Mucosa of rectum (tissue), 2 donors: ENCODE measurements at regions not wholly inside any gene's neighbourhood (a gene's known extent, or its start where the extent isn't known, plus 50 kb on each side); places are given as distances from the start of the nearest gene placed in this dataset.

Experiments used
- H3K27ac ChIP-seq, 2 donors: one replicate each; pipeline ENCODE4 v1.7.0; 2013; ENCODE audit warnings: inconsistent platforms in 2 of 2, low read depth in 2 of 2, low read length in 2 of 2
- H3K27me3 ChIP-seq, 2 donors: one replicate each; pipeline ENCODE4 v1.7.0; 2013; ENCODE audit warnings: low read length in 2 of 2; ENCODE audit not compliant: control insufficient read depth in 2 of 2, insufficient read depth in 2 of 2
- H3K36me3 ChIP-seq, 2 donors: one replicate each; pipeline ENCODE4 v1.7.0; 2013; ENCODE audit warnings: low read length in 2 of 2; ENCODE audit not compliant: control insufficient read depth in 2 of 2, insufficient read depth in 2 of 2
- H3K4me1 ChIP-seq, 2 donors: one replicate each; pipeline ENCODE4 v1.7.0; 2013; ENCODE audit warnings: low read length in 2 of 2, mild to moderate bottlenecking in 1 of 2; ENCODE audit not compliant: control insufficient read depth in 2 of 2, insufficient read depth in 2 of 2
- H3K4me3 ChIP-seq, 2 donors: one replicate each; pipeline ENCODE4 v1.7.0; 2013; ENCODE audit warnings: low read length in 2 of 2
- H3K9ac ChIP-seq, 2 donors: one replicate each; pipeline ENCODE4 v1.7.0; 2013; ENCODE audit warnings: low read length in 2 of 2, low read depth in 1 of 2, mild to moderate bottlenecking in 1 of 2
- H3K9me3 ChIP-seq, 2 donors: one replicate each; pipeline ENCODE4 v1.7.0; 2013; ENCODE audit warnings: low read length in 2 of 2; ENCODE audit not compliant: control insufficient read depth in 2 of 2
- donor health status: healthy.
- donor health status: Normal muscosa, but diverticular disease.

DNA sequence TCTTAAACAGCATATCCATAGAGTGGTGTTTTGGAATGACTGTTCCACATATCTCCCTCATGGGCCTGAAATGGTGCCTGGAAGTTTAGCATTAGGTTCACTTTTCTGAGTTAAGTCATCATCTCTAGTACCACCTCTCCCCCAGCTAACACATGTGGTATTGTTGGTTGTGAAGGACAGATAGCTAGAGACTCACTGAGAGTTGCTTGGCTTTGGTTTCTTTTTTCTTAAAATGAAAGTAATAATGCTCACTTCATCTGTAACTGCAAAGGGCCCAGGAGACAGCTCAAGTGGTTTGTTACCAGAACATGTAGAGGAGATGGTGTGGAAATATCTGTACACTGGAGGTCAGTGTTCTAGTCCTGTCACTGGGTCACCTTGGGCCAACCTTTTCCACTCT, 90.9 kb downstream of the EFNB1 start:
- H3K4me1 ChIP-seq: no peaks in the 10 kb centered on the region
- H3K9me3 ChIP-seq: no peaks in the 10 kb centered on the region
- H3K27ac ChIP-seq: no peak overlapping the region
- H3K9ac ChIP-seq: no peak overlapping the region
- H3K4me3 ChIP-seq: no peak overlapping the region
- peaks cover 10 to 15% of the 10 kb centered on the region in 2 donors for H3K27me3 ChIP-seq
- no peaks in the 10 kb centered on the region for H3K36me3 ChIP-seq

DNA sequence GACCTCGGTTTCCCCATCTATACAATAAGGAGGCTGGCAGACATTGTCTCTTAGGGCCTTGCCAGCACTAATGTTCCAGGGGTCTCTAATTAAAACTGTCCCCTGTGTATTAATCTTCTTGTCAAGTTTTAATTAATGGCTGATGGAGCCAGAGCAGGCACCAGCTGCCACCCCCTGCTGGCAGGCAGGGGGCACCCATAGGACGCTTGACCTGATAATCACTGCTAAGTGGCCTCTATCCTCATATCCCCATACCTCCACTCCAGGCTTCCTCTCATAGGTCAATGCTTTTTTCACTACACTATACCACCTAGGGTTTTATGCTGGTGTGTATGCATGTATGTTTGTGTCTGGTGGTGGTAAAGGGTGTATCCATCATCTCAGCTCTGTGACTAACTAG, 89.4 kb downstream of the EFNB1 start:
- Histone ChIP-seq H3K9ac (no peak overlapping the region), H3K27ac (no peak overlapping the region), H3K4me1 (no peaks in the 10 kb centered on the region), H3K4me3 (no peak overlapping the region), H3K36me3 (no peaks in the 10 kb centered on the region), H3K9me3 (no peaks in the 10 kb centered on the region), H3K27me3 (peaks cover 8 to 12% of the 10 kb centered on the region in 2 donors)

DNA sequence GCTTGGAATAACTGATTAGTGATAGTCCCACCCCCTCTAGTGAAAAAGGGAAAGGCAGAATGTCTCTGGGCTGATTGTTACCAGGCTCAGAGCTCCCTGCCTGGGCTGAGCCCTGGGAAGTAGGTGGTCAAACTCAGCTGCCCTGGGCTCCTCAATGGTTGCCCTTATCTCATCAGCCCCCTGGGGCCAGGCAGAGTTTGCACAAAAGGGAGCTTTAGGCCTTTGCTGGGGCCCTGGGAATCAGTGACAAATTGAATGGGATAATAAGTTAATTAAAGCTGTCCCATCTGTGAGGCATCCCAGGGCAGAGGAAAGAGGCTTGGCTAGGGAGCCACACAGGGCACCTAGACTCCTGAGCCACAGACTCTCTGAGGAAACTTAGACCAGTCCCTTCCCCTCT, 89.0 kb downstream of the EFNB1 start:
- Histone ChIP-seq H3K4me3 (no peak overlapping the region), H3K27me3 (peaks cover 8 to 12% of the 10 kb centered on the region in 2 donors), H3K27ac (no peak overlapping the region), H3K9ac (no peak overlapping the region), H3K4me1 (no peaks in the 10 kb centered on the region), H3K9me3 (no peaks in the 10 kb centered on the region), H3K36me3 (no peaks in the 10 kb centered on the region)

DNA sequence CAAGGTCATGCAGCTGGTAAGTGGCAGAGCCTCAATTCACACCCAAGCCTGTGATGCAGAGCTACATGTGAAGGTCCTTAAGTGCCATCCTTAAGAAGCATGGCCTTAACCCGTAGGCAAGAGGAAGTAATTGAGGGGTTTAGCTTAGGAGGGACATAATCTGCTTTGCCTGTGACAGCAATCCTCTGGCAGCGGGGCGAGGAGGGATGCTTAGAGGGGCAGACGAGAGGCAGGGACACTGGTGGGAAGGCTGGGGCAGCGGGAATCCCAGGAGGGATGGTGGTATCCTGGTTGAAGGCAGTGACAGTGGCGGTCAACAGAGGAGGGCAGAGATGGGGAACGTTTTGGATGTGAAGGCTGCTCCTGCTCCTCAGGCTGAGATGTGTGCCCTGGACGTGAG, 88.1 kb downstream of the EFNB1 start:
- Histone ChIP-seq H3K9ac (no peak overlapping the region), H3K4me1 (no peaks in the 10 kb centered on the region), H3K27me3 (peaks cover 6 to 9% of the 10 kb centered on the region in 2 donors), H3K4me3 (no peak overlapping the region), H3K9me3 (no peaks in the 10 kb centered on the region), H3K27ac (no peak overlapping the region), H3K36me3 (no peaks in the 10 kb centered on the region)

DNA sequence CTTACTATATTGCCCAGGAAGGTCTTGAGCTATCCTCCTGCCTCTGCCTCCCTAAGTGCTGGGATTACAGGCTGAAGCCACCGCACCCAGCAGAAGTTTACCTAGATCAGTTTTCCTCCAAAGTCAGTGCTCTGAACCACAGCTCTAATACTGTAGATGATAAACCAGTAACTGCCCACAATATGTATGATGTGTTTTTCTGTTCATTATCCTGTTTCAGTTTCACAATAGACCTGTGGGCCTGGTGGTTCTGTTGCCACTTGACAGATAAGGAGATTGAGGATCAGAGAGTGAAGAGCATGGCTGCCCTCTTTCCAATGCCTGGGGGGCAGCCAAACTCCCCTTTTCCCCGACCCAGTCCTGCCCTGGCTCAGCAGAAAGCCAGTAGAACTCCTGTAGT, 87.0 kb downstream of the EFNB1 start:
- Histone ChIP-seq H3K4me1 (no peaks in the 10 kb centered on the region), H3K9me3 (no peaks in the 10 kb centered on the region), H3K4me3 (no peak overlapping the region), H3K27me3 (peaks cover 5 to 9% of the 10 kb centered on the region in 2 donors), H3K9ac (no peak overlapping the region), H3K27ac (no peak overlapping the region), H3K36me3 (no peaks in the 10 kb centered on the region)

DNA sequence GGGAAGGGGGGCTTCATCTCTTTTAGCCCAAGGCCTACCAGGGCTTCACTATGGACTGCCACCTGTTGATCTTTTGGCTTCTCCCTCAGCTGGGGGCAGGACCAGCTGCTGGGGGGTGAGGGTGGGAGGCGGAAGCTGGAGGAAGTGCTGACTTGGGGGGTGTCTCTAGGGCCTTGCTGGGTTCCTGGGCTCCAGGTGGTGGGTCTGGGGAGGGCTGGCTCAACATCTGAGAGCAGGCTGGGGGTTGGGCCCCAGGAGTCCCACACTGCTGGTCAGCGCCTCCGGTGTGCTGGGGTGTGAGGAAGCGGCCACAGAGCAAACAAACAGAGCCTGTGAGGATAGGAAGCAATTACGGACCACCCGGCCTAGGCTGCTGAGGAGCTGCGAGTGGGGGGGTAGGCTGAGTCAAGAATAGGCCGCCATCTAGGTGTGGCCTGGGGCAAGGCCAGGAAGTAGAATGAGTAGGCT, 85.7 kb downstream of the EFNB1 start:
- H3K27me3 ChIP-seq: peaks cover 5 to 9% of the 10 kb centered on the region in 2 donors

DNA sequence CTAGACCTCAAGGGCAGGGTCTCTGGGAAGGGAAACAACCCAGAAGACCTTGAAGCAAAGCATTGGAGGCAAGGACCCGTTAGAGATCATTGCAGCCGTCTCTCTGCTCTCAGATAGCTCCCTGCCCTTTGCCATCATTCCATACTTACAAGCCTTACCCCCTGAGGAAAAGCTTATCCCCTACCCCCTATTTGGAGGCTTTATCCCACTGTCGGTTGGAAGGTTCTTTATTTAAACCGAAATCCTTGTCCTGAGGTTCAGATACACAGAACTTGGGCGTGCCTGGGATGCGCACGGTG, 84.4 kb downstream of the EFNB1 start:
- H3K27me3 ChIP-seq: peaks cover 3 to 9% of the 10 kb centered on the region in 2 donors
- no peak overlapping the region for H3K4me3 ChIP-seq
- H3K9ac ChIP-seq: no peak overlapping the region
- H3K4me1 ChIP-seq: no peaks in the 10 kb centered on the region
- no peaks in the 10 kb centered on the region for H3K36me3 ChIP-seq
- H3K27ac ChIP-seq: no peak overlapping the region
- no peaks in the 10 kb centered on the region for H3K9me3 ChIP-seq

More for the DNA sequence above, 85.7 kb downstream of the EFNB1 start:
- no peaks in the 10 kb centered on the region for H3K36me3 ChIP-seq
- no peaks in the 10 kb centered on the region for H3K9me3 ChIP-seq
- H3K27ac ChIP-seq: no peak overlapping the region
- H3K9ac ChIP-seq: no peak overlapping the region
- H3K4me3 ChIP-seq: no peak overlapping the region
- H3K4me1 ChIP-seq: no peaks in the 10 kb centered on the region

DNA sequence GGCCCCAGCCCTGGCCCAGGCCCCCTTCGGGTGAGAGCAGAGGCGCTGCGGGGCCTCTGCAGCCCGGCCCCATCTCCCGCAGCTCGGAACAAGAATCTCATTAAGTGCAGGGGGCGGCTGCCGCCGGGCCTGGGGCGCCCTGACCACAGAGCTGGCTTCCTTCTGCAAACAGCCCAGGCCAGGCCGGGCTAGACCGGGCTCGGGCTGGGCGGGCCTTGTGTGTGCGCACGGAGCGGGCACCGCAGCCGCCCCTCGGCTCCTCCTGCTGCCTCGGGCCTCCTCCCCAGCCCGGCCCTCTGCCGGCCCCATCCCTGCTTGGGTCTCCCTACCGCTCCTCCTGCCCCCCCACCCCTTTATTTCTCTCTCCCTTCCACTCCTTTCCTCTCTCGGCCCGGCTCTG, 83.3 kb downstream of the EFNB1 start:
- Histone ChIP-seq H3K4me3 (no peak overlapping the region), H3K9me3 (no peaks in the 10 kb centered on the region), H3K27me3 (peaks cover 0 to 3% of the 10 kb centered on the region in 2 donors), H3K4me1 (no peaks in the 10 kb centered on the region), H3K36me3 (no peaks in the 10 kb centered on the region), H3K27ac (no peak overlapping the region), H3K9ac (no peak overlapping the region)

DNA sequence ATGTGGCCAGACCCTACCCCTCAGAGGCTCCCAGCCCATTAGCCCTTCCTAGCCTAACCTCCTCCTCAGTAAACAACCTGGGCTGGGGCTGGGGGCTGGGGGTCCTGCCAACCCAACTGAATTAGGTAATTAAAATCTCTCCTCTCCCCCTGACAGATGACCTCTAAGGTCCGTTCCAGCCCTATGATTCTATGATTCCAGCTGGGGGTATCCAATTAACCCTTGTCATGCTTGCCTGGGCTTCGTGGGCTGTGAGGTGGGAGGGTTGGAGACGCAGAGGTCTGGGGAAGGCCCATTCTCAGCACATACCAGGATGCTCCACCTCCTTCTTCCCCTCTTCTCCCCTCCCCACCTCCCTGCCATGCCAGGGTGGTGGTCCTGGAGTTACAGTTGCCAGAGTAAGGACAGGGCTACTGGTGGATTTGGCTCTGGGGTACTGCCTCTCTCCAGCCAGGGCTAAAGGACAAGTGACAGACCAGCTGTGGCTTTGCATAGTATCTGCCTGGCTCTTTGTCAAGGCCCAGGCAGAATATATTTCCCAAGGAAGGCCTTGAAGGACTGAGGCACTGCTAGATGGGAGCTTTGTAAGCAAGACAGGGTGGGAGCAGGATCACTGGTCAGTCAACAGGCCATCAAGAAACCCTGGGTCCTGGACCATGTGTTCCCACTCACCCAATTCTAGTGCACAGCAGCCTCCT, 82.1 kb downstream of the EFNB1 start:
- H3K36me3 ChIP-seq: no peaks in the 10 kb centered on the region
- H3K9ac ChIP-seq: no peak overlapping the region
- H3K9me3 ChIP-seq: no peaks in the 10 kb centered on the region
- no peak overlapping the region for H3K27ac ChIP-seq
- H3K4me1 ChIP-seq: no peaks in the 10 kb centered on the region
- peaks cover 0 to 3% of the 10 kb centered on the region in 2 donors for H3K27me3 ChIP-seq
- H3K4me3 ChIP-seq: no peak overlapping the region

DNA sequence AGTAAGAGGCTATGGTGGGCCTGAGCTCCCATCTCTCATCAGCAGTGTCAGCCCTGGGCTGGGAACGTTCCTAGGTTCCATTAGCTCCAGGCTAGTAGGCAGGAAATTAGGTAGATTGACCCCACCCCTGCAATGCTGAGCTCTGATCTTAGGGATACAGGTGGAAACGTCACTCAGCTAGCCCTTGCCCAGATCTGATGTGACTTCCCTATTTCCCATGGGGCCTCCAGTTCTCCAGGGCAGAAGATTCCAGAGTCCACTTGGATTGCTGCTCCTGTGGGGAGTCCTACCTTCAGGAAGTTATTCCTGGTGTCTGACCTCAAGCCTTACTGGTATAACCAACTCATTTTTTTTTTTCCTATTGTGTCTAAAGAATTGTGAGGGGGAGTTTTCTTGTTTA, 81.1 kb downstream of the EFNB1 start:
- Histone ChIP-seq H3K36me3 (no peaks in the 10 kb centered on the region), H3K4me1 (no peaks in the 10 kb centered on the region), H3K4me3 (no peak overlapping the region), H3K9me3 (no peaks in the 10 kb centered on the region), H3K27me3 (peaks cover 0 to 3% of the 10 kb centered on the region in 2 donors), H3K27ac (no peak overlapping the region), H3K9ac (no peak overlapping the region)

DNA sequence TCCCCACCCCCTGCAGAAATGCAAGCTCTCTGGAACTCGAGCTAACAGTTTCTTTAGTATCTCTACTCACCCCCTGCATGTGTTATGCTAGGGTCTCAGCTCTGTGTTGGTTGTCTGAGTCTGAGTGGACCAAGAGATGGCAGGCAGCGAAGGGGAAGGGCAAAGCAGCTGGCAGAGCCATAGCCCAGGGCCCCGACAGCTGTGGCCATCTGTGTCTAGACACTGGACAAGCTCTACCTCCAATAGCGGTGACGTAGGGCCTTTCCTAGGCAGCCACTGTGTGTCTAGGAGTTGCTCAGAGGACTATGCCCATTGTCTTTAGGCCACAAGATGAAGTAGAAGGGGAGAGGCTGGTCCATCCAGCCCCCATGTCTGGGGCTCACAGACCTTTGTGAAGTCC, 79.2 kb downstream of the EFNB1 start:
- Histone ChIP-seq H3K4me3 (no peak overlapping the region), H3K9me3 (no peaks in the 10 kb centered on the region), H3K4me1 (no peaks in the 10 kb centered on the region), H3K36me3 (no peaks in the 10 kb centered on the region), H3K9ac (no peak overlapping the region), H3K27me3 (peaks cover 0 to 3% of the 10 kb centered on the region in 2 donors), H3K27ac (no peak overlapping the region)
